Activated CD8-positive, alpha-beta T cell treated with anti-CD3 and anti-CD28 coated beads for 36 hours (primary cell): ENCODE measurements at regions not wholly inside any gene's neighbourhood (a gene's known extent, or its start where the extent isn't known, plus 50 kb on each side); places are given as distances from the start of the nearest gene placed in this dataset.

Experiments used
- ATAC-seq: fragments of 200-7000 bp; cut with Tn5 transposase; one replicate; pipeline ENCODE4 v1.10.0; 2021; ENCODE audit warnings: mild to moderate bottlenecking, moderate library complexity
- CTCF ChIA-PET: fragments of 350-600 bp; sonication (Branson Sonifier 250); formaldehyde crosslinking; loops from one replicate; lab custom pipeline; 2021; ENCODE audit warnings: antibody characterized with exemption; lab: Charles Lee
- POLR2A ChIA-PET: fragments of 350-600 bp; sonication (Branson Sonifier 250); formaldehyde crosslinking; loops from one replicate; lab custom pipeline; 2021; ENCODE audit warnings: antibody characterized with exemption; lab: Charles Lee
- DNase-seq: peaks from one replicate; pipeline ENCODE4 v3.0.0-alpha.2; 2020
- H3K27ac Mint-ChIP-seq: one replicate; pipeline ENCODE4 v1.8.0; 2021; ENCODE audit warnings: mild to moderate bottlenecking, mixed read lengths
- H3K27me3 Mint-ChIP-seq: one replicate; pipeline ENCODE4 v1.8.0; 2021; ENCODE audit warnings: mixed read lengths
- H3K36me3 Mint-ChIP-seq: one replicate; pipeline ENCODE4 v1.8.0; 2021; ENCODE audit warnings: low read depth, mixed read lengths
- H3K4me1 Mint-ChIP-seq: one replicate; pipeline ENCODE4 v1.8.0; 2021; ENCODE audit warnings: low read depth, mixed read lengths
- H3K4me3 Mint-ChIP-seq: one replicate; pipeline ENCODE4 v1.8.0; 2021; ENCODE audit warnings: mild to moderate bottlenecking, moderate library complexity, mixed read lengths
- H3K9me3 Mint-ChIP-seq: one replicate; pipeline ENCODE4 v1.8.0; 2021; ENCODE audit warnings: mixed read lengths
- CTCF ChIP-seq: fragments of 200-600 bp; IDR thresholded peaks from one replicate; pipeline ENCODE4 v1.8.0; 2022; ENCODE audit warnings: antibody characterized with exemption, mild to moderate bottlenecking
- intact Hi-C: fragments of 100-400 bp; cut with micrococcal nuclease; formaldehyde crosslinking; loops from one replicate; pipeline ENCODE4 v1.10.0; 2022

- H3K27me3 Mint-ChIP-seq, result no peaks in the 10 kb centered on the region
- no peaks in the 10 kb centered on the region for H3K36me3 Mint-ChIP-seq
- no peak for TF ChIP-seq CTCF
- no peak overlapping the region for H3K27ac Mint-ChIP-seq
- intact Hi-C loops, result no loop called here
- H3K4me1 Mint-ChIP-seq, result no peaks in the 10 kb centered on the region
- CTCF ChIA-PET, result interaction anchor here (1.2 kb wide), 1 partner anchor 240 kb away, joined by 3 read pairs; no protein-coding TSS in a partner anchor
- ATAC-seq (no peak), DNase-seq (no peak)
- POLR2A ChIA-PET, result no interaction called here
- H3K9me3 Mint-ChIP-seq, result no peaks in the 10 kb centered on the region
- no peak overlapping the region for H3K4me3 Mint-ChIP-seq
These were observed 217.5 kb upstream of the SEL1L start for GRCh38 chr14:81751198-81751597.

- no peak for TF ChIP-seq CTCF
- Mint-ChIP-seq H3K4me1 (no peaks in the 10 kb centered on the region), H3K9me3 (no peaks in the 10 kb centered on the region), H3K27me3 (peaks cover 1% of the 10 kb centered on the region), H3K4me3 (no peak overlapping the region), H3K27ac (no peak overlapping the region), H3K36me3 (no peaks in the 10 kb centered on the region)
- ChIA-PET POLR2A (no interaction called here), CTCF (no interaction called here)
- intact Hi-C loops, result no loop called here
- DNase-seq (no peak), ATAC-seq (no peak)
These were observed 225.9 kb upstream of the SEL1L start for GRCh38 chr14:81759541-81759940.

- Mint-ChIP-seq H3K36me3 (no peaks in the 10 kb centered on the region), H3K27ac (no peak overlapping the region), H3K27me3 (peaks cover 1% of the 10 kb centered on the region), H3K9me3 (no peaks in the 10 kb centered on the region), H3K4me3 (no peak overlapping the region), H3K4me1 (no peaks in the 10 kb centered on the region)
- CTCF ChIA-PET, result interaction anchor here (0.7 kb wide), 1 partner anchor 423 kb away, joined by 3 read pairs; no protein-coding TSS in a partner anchor
- POLR2A ChIA-PET, result no interaction called here
- ATAC-seq (no peak), DNase-seq (no peak)
- intact Hi-C loops, result no loop called here
- no peak for TF ChIP-seq CTCF
These were observed 232.1 kb upstream of the SEL1L start for GRCh38 chr14:81765651-81766275.

- TF ChIP-seq CTCF, result no peak
- Mint-ChIP-seq H3K27ac (no peak overlapping the region), H3K9me3 (no peaks in the 10 kb centered on the region), H3K4me1 (no peaks in the 10 kb centered on the region), H3K36me3 (no peaks in the 10 kb centered on the region), H3K27me3 (no peaks in the 10 kb centered on the region), H3K4me3 (no peak overlapping the region)
- ChIA-PET CTCF (no interaction called here), POLR2A (no interaction called here)
- intact Hi-C loops, result no loop called here
- ATAC-seq, result no peak
- no peak for DNase-seq
These were observed 232.8 kb upstream of the SEL1L start for GRCh38 chr14:81766321-81766915.

- Mint-ChIP-seq H3K36me3 (no peaks in the 10 kb centered on the region), H3K4me1 (no peaks in the 10 kb centered on the region), H3K27ac (no peak overlapping the region), H3K27me3 (no peaks in the 10 kb centered on the region), H3K9me3 (no peaks in the 10 kb centered on the region), H3K4me3 (no peak overlapping the region)
- TF ChIP-seq CTCF, result no peak
- DNase-seq (no peak), ATAC-seq (no peak)
- intact Hi-C loops, result no loop called here
- ChIA-PET CTCF (no interaction called here), POLR2A (no interaction called here)
These were observed 233.8 kb upstream of the SEL1L start for GRCh38 chr14:81767266-81767995.
